SHP77 (cell line): ENCODE measurements at regions not wholly inside any gene's neighbourhood (a gene's known extent, or its start where the extent isn't known, plus 50 kb on each side); places are given as distances from the start of the nearest gene placed in this dataset.
"Not testable (repeated sequence)": the region's sequence is repeated elsewhere in the genome, so short reads cannot be mapped to it uniquely, and the experiment has no call there.

ENCODE experiments used
- DNase-seq, 2 experiments: peaks; one replicate each; lab custom pipeline; 2025; lab: John Stamatoyannopoulos, UW

DNA sequence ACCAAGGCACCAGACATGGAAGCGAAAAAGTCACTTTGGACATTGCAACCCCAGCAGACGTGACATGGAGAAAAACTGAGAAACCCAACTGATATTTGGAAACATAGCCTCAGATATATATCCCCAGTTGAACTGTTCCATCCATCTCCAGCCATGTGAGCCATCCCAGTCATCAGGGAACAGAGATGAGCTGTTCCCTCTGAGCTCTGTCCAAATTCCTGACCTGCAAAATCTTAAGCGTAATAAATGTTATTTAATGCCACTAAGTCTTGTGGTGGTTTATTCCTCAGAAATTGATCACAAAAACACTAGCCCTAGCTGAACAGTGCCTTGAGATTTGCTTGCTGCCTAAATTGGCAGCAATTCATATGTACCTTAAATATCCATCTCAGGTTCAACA lies 182.8 kb downstream of the NRP2 start:
- DNase-seq, result no peak

DNA sequence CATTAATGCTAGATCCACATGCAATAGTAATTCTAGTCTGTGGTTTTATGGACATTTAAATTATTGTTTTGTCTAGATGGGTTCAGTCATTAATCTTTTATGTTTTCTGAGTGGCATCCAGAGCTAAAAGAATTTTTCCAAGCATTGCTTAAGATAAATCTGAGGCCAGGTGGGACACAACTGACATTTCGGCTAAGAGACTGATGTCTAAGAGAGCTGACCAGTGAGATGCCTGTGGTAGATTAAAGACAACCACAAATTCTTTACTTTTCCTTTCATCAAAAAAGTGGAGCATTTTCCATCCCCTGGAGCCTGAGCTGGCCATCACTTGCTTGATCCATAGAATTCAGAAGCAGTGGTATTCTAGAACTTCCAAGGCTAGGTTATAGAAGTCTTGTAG lies 182.2 kb downstream of the NRP2 start:
- DNase-seq, result no peak

DNA sequence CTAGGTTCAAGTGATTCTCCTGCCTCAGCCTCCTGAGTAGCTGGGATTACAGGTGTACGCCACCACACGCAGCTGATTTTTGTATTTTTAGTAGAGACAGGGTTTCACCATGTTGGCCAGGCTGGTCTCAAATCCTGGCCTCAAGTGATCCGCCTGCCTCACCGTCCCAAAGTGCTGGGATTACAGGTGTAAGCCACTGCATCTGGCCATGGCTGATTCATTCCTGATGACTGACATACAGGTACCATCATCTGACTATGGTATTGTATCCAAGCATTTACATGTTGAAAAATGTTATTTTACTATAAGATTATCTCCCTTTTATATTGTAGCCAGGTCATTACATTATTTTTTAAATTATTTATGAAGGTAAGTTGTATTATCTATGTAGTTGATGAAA lies 180.5 kb downstream of the NRP2 start:
- DNase-seq, result not testable (repeated sequence)

DNA sequence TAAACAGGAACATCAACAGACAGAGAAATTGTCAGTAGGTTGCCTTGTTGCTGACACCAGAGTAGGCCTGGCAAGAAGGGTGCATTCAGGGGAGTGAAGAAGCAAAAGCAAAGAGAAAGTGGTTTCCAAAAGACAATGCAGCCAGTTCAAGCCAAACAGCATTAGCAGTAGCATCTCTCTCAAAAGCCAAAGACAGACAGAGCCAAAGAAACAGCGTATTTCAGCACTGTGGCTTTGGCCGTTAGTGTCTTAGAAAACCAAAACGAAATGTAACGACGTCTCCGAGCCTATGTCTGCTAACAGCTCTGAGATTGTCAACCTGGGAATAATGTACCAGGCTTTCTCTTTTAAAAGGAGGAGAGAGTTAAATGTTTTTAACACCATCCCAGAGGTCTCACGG lies 178.6 kb downstream of the NRP2 start:
- no peak for DNase-seq

DNA sequence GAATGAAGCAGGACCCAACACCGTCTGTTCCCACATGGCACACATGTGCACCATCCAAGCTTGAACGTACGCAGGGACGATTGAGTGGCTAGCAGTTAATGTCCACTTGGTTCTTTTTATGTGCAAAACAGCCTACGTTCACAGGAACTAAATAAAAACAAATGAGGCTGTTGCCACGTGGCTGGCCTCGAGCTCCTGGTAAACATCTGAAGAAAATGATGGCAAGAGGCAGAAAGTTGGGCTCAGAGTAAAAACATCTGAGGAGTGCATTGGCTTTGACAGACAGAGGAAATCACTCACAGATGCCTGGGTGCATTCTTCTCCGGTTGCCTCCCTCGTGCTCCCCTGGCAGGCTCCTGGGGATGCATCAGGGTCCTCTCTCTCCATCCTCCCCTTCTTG lies 177.9 kb downstream of the NRP2 start:
- no peak for DNase-seq

DNA sequence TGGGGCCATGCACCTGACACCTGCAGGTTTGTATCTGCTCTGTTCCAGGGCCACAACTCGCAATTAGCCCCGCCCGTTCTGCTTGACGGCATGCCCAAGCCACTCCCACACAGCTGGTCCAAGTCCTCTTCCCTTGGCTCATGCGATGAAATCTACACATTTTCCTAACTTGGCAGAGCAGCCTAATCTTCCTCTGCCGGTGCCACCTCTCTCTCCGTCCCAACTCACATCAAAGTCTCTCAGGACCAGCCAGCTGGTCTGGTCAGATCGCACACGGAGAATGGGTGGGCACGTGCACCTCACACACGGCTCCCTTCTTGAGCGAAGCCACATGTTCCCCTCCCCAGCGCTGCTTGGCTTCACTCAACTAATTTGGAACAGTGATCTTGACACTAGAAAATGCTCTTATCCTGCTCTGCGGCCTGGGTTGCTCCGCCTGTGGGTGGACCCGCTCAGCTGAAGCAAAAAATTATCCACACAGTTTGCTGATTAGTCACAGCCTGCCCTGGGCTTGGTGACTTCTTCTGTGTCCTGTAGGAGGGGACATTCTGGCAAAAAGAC lies 176.7 kb downstream of the NRP2 start:
- no peak for DNase-seq

DNA sequence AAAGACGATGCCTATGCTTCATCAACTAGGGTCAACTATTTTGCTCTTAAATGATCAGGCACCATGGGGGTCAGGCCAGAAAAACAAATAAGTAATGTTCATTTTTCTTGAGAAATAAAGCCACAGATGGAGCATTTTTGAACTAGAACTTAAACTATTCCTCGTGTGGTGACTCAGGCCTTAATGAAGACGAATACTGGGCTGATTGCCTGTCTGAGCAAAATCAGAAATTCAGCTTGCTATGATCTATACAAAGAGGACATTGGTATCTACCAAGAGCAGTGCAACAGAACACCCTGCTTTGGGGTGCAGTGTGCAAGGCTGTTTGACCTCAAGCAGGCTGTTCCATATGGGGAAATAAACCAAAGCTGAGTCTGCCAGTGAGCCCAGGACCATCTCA lies 176.0 kb downstream of the NRP2 start:
- DNase-seq, result no peak

DNA sequence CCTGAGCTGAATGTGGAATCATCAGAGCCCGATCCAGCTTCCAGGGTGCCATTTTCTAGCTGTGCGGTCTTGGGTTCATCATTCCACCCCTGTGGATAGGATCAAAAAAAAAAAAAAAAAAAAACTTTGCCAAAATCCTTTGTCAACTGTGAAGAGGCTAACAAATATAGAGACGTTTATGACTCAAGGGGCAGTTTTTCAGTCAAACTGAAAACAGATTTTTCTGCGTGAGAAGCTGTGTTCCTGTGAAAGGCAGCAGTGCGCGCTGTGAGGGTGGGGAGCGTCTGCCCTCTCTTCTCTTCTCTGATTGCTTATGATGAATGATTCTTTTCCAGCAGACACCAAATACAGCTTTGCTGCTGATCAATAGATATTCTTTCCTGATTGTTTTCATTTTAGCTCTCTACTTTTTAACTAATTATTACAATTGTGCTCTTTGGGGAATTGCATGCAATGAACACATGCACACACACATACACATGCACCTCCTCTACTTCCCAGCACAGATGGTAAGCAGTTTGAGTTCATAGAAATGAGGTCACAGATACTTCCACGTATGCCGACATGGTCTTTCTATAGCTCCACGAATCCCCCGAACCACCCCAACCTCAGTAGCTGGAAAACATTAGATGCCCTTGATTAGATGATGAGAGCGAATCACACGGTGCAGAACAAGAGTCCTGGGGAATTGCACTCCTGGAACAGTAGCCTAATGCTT lies 175.4 kb downstream of the NRP2 start:
- no peak for DNase-seq

DNA sequence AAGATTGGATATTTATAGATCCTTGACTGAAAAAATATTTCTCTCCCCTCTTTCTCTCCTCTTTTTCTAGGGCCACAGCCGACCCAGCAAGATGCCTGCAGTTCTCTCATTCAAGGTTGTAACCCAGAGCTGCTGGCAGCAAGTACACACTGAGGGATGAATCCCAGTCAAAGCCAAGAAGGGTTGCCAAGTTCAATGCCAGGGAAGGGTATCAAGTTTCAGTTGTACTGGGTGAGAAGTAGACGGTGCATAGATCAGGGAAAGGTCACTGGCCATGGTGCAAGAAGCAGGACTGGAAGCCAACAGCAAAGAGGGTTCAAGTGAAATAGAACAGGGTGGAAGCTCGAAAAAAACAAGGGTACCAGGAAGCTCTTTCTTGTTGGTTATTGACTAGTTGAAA lies 170.2 kb downstream of the NRP2 start:
- DNase-seq, result no peak

DNA sequence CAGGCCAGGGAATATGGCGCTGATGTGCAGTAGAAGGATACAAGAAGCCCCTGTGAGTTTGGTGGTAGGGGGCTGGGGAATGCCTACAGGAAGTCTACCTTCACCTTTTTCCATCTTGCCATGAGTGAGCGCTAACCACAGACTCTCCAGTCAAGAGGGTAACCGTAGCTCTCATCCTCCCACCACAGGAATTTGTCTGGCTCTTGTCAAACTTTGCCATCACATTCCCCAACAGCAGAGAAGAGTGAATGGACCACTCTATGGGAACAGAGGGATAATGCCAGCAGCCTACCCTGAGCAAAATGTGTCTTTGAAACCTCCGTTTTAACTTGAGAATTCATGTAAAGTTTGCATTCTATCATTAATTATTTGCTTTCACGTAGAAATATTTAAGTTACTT lies 168.3 kb downstream of the NRP2 start:
- DNase-seq, result no peak

DNA sequence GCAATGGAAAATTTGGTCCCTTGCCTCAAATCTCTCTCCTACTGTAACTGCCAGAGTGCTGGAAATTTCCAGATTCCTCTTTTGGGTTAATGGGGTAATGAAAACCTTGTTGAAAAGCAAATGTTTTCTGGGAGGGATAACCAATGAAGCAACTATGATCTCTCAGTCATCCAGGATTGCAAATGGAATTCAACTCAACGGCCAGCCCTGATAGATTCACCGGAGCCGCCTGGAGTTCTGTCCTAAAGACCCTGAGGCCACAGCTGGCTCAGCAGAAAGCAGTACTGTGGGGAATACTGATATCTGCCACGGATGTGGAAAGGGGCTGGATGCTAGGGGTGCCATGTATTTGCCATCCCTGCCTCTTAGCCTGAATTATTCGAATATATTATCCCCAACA lies 167.8 kb downstream of the NRP2 start:
- no peak for DNase-seq

DNA sequence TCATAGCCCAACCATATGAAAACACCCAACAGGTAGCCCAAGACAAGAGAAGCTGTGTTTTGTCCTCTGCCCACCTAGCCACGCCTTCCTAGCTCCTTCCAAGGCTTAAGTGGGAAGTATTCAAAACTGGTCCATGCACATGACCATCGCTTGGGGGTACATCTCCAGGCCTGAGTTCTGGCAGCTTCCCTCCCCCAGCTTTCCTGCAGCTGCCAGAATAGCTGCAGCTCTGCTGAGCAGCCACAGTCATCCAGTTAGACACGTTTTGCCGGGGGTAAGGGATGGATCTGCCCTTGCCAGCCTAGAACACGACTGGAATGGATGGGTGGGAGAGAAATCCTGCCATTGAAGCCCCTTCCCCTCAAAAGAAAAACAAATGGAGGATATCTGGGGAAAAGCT lies 166.8 kb downstream of the NRP2 start:
- DNase-seq, result no peak

DNA sequence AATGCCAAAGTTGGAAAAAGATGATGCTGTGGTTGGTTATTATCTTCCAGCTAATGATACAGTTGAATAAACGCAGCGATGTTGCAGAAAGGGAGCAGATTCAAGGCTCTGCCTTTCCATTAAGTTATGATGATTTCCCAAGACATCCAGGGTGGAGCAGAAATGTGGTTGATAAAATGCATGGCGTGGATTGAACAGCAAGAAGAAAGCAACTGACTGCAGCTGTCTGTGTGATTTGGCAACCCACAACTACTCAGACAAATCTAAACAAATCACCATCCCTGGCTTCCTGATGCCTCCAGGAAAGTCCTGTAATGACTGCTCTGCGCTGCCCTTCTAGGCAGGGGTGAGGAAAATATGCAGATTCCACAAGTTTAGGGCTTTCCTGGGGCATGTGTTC lies 166.3 kb downstream of the NRP2 start:
- DNase-seq, result no peak
